ENCODE measurements at regions not wholly inside any gene's neighbourhood (a gene's known extent, or its start where the extent isn't known, plus 50 kb on each side); places are given as distances from the start of the nearest gene placed in this dataset.
A peak's percentile ranks its signal among the peaks of the same experiment; 100 is the strongest.

GRCh38 chr6:81838724-81839426 is 86.4 kb upstream of the TENT5A start:
- peak overlapping the region in 2 of 3 donors; percentile 20 to 57 for H3K27ac Mint-ChIP-seq
- no peaks in the 10 kb centered on the region for H3K27me3 Mint-ChIP-seq
- peaks cover 2% of the 10 kb centered on the region for H3K36me3 Mint-ChIP-seq
- H3K9me3 Mint-ChIP-seq = peaks cover 0 to 4% (median 0%) of the 10 kb centered on the region in 3 donors
- no peak overlapping the region for H3K4me3 Mint-ChIP-seq
- H3K4me1 Mint-ChIP-seq = peaks cover 0 to 4% (median 0%) of the 10 kb centered on the region in 3 donors

GRCh38 chr6:81838031-81838430 is 85.5 kb upstream of the TENT5A start:
- H3K36me3 Mint-ChIP-seq = peaks cover 2% of the 10 kb centered on the region
- H3K27ac Mint-ChIP-seq = no peak overlapping the region
- peaks cover 0 to 4% (median 0%) of the 10 kb centered on the region in 3 donors for H3K4me1 Mint-ChIP-seq
- no peak overlapping the region for H3K4me3 Mint-ChIP-seq
- H3K9me3 Mint-ChIP-seq = peaks cover 0 to 4% (median 0%) of the 10 kb centered on the region in 3 donors
- no peaks in the 10 kb centered on the region for H3K27me3 Mint-ChIP-seq

- Mint-ChIP-seq H3K27ac (no peak overlapping the region), H3K27me3 (no peaks in the 10 kb centered on the region), H3K4me1 (peaks cover 0 to 4% (median 0%) of the 10 kb centered on the region in 3 donors), H3K36me3 (peaks cover 2% of the 10 kb centered on the region), H3K9me3 (peaks cover 0 to 4% (median 0%) of the 10 kb centered on the region in 3 donors), H3K4me3 (no peak overlapping the region)
These were observed 81.7 kb upstream of the TENT5A start for GRCh38 chr6:81834141-81834681.

- no peak overlapping the region for H3K4me3 Mint-ChIP-seq
- no peaks in the 10 kb centered on the region for H3K27me3 Mint-ChIP-seq
- peaks cover 2% of the 10 kb centered on the region for H3K36me3 Mint-ChIP-seq
- H3K4me1 Mint-ChIP-seq = peaks cover 0 to 1% (median 0%) of the 10 kb centered on the region in 3 donors
- no peak overlapping the region for H3K27ac Mint-ChIP-seq
- H3K9me3 Mint-ChIP-seq = peaks cover 0 to 4% (median 0%) of the 10 kb centered on the region in 3 donors
These were observed 79.8 kb upstream of the TENT5A start for GRCh38 chr6:81832304-81832703.

GRCh38 chr6:81831274-81831673 is 78.8 kb upstream of the TENT5A start:
- peaks cover 0 to 11% (median 4%) of the 10 kb centered on the region in 3 donors for H3K9me3 Mint-ChIP-seq

GRCh38 chr6:81826784-81827183 is 74.3 kb upstream of the TENT5A start:
- Mint-ChIP-seq H3K4me1 (peaks cover 1 to 2% (median 2%) of the 10 kb centered on the region in 3 donors), H3K27ac (no peak overlapping the region), H3K9me3 (peaks cover 0 to 9% (median 7%) of the 10 kb centered on the region in 3 donors), H3K36me3 (peaks cover 1% of the 10 kb centered on the region), H3K27me3 (no peaks in the 10 kb centered on the region), H3K4me3 (no peak overlapping the region)

More at GRCh38 chr6:81831274-81831673, 78.8 kb upstream of the TENT5A start:
- H3K27me3 Mint-ChIP-seq = no peaks in the 10 kb centered on the region
- no peaks in the 10 kb centered on the region for H3K4me1 Mint-ChIP-seq
- no peak overlapping the region for H3K4me3 Mint-ChIP-seq
- no peak overlapping the region for H3K27ac Mint-ChIP-seq
- peaks cover 1% of the 10 kb centered on the region for H3K36me3 Mint-ChIP-seq

GRCh38 chr6:81822568-81822967 is 70.1 kb upstream of the TENT5A start:
- peaks cover 1% of the 10 kb centered on the region for H3K36me3 Mint-ChIP-seq
- peaks cover 0 to 9% (median 7%) of the 10 kb centered on the region in 3 donors for H3K9me3 Mint-ChIP-seq
- H3K27ac Mint-ChIP-seq = no peak overlapping the region
- peaks cover 17 to 23% (median 19%) of the 10 kb centered on the region in 3 donors for H3K4me1 Mint-ChIP-seq
- no peaks in the 10 kb centered on the region for H3K27me3 Mint-ChIP-seq
- no peak overlapping the region for H3K4me3 Mint-ChIP-seq

GRCh38 chr6:81821449-81821848 is 69.0 kb upstream of the TENT5A start:
- H3K4me3 Mint-ChIP-seq = peak overlapping the region in 2 of 4 donors; percentile 35 to 81
- no peaks in the 10 kb centered on the region for H3K27me3 Mint-ChIP-seq
- peaks cover 17 to 23% (median 19%) of the 10 kb centered on the region in 3 donors for H3K4me1 Mint-ChIP-seq
- no peaks in the 10 kb centered on the region for H3K36me3 Mint-ChIP-seq
- H3K27ac Mint-ChIP-seq = peak overlapping the region in 1 of 3 donors; percentile 33
- H3K9me3 Mint-ChIP-seq = peaks cover 0 to 5% (median 3%) of the 10 kb centered on the region in 3 donors

- Mint-ChIP-seq H3K4me1 (peaks cover 17 to 23% (median 19%) of the 10 kb centered on the region in 3 donors), H3K27me3 (no peaks in the 10 kb centered on the region), H3K36me3 (no peaks in the 10 kb centered on the region), H3K4me3 (peak overlapping the region; percentile 1 to 81 (median 26)), H3K27ac (peak overlapping the region in 1 of 3 donors; percentile 33), H3K9me3 (peaks cover 0 to 3% (median 0%) of the 10 kb centered on the region in 3 donors)
These were observed 68.5 kb upstream of the TENT5A start for GRCh38 chr6:81820980-81821379.

- Mint-ChIP-seq H3K27ac (no peak overlapping the region), H3K4me1 (peaks cover 17 to 23% (median 19%) of the 10 kb centered on the region in 3 donors), H3K27me3 (no peaks in the 10 kb centered on the region), H3K9me3 (peaks cover 0 to 1% (median 0%) of the 10 kb centered on the region in 3 donors), H3K36me3 (no peaks in the 10 kb centered on the region), H3K4me3 (peak overlapping the region in 1 of 4 donors; percentile 81)
These were observed 67.9 kb upstream of the TENT5A start for GRCh38 chr6:81820422-81820821.

GRCh38 chr6:81819767-81820166 is 67.3 kb upstream of the TENT5A start:
- Mint-ChIP-seq H3K36me3 (no peaks in the 10 kb centered on the region), H3K27me3 (no peaks in the 10 kb centered on the region), H3K27ac (no peak overlapping the region), H3K4me1 (peaks cover 17 to 23% (median 19%) of the 10 kb centered on the region in 3 donors), H3K9me3 (peaks cover 0 to 1% (median 0%) of the 10 kb centered on the region in 3 donors), H3K4me3 (no peak overlapping the region)

- Mint-ChIP-seq H3K9me3 (peaks cover 0 to 1% (median 0%) of the 10 kb centered on the region in 3 donors), H3K27me3 (no peaks in the 10 kb centered on the region), H3K36me3 (no peaks in the 10 kb centered on the region), H3K4me3 (peak overlapping the region in 1 of 4 donors; percentile 70), H3K4me1 (peaks cover 17 to 23% (median 19%) of the 10 kb centered on the region in 3 donors), H3K27ac (peak overlapping the region in 1 of 3 donors; percentile 42)
These were observed 66.5 kb upstream of the TENT5A start for GRCh38 chr6:81818901-81819361.

- Mint-ChIP-seq H3K36me3 (no peaks in the 10 kb centered on the region), H3K4me1 (peaks cover 14 to 23% (median 19%) of the 10 kb centered on the region in 3 donors), H3K27ac (no peak overlapping the region), H3K4me3 (no peak overlapping the region), H3K27me3 (peaks cover 3% of the 10 kb centered on the region), H3K9me3 (no peaks in the 10 kb centered on the region)
These were observed 63.9 kb upstream of the TENT5A start for GRCh38 chr6:81816380-81816779.

- H3K9me3 Mint-ChIP-seq = no peaks in the 10 kb centered on the region
- H3K27ac Mint-ChIP-seq = no peak overlapping the region
- peaks cover 5 to 11% (median 10%) of the 10 kb centered on the region in 3 donors for H3K4me1 Mint-ChIP-seq
- no peak overlapping the region for H3K4me3 Mint-ChIP-seq
- no peaks in the 10 kb centered on the region for H3K36me3 Mint-ChIP-seq
- peaks cover 7% of the 10 kb centered on the region for H3K27me3 Mint-ChIP-seq
These were observed 62.0 kb upstream of the TENT5A start for GRCh38 chr6:81814370-81815076.

GRCh38 chr6:81813305-81813704 is 60.8 kb upstream of the TENT5A start:
- H3K4me3 Mint-ChIP-seq = no peak overlapping the region
- H3K27ac Mint-ChIP-seq = no peak overlapping the region
- H3K27me3 Mint-ChIP-seq = peaks cover 7% of the 10 kb centered on the region
- no peaks in the 10 kb centered on the region for H3K9me3 Mint-ChIP-seq
- peaks cover 1 to 16% (median 9%) of the 10 kb centered on the region in 3 donors for H3K4me1 Mint-ChIP-seq
- no peaks in the 10 kb centered on the region for H3K36me3 Mint-ChIP-seq

Data from IgD-negative memory B cell (primary cell).